ENCODE measurements at regions not wholly inside any gene's neighbourhood (a gene's known extent, or its start where the extent isn't known, plus 50 kb on each side); places are given as distances from the start of the nearest gene placed in this dataset.

DNA sequence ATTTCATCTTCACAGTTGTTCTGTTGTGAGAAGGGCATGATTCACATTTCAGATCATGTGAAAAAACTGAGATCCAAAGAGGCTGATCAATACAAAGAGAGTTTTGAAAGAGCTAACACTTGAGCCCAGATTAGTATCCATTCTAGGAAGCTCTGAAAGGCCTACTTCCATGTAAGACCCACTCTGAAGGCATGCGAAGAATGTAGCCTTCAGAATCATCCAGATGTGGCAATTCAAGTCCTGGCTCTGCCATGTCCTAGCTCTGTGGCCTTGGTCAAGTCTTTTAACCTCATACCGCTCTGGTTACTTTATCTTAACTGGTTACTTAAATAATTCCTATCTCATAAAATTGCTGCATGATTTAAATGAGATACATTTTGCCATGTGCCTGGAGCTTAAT lies 111.1 kb downstream of the FZD1 start:
- TF ChIP-seq POLR2A (IDR thresholded peaks at IDR 0.05) = no peak
- TF ChIP-seq, protein P1, sequence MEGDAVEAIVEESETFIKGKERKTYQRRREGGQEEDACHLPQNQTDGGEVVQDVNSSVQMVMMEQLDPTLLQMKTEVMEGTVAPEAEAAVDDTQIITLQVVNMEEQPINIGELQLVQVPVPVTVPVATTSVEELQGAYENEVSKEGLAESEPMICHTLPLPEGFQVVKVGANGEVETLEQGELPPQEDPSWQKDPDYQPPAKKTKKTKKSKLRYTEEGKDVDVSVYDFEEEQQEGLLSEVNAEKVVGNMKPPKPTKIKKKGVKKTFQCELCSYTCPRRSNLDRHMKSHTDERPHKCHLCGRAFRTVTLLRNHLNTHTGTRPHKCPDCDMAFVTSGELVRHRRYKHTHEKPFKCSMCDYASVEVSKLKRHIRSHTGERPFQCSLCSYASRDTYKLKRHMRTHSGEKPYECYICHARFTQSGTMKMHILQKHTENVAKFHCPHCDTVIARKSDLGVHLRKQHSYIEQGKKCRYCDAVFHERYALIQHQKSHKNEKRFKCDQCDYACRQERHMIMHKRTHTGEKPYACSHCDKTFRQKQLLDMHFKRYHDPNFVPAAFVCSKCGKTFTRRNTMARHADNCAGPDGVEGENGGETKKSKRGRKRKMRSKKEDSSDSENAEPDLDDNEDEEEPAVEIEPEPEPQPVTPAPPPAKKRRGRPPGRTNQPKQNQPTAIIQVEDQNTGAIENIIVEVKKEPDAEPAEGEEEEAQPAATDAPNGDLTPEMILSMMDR (IDR thresholded peaks at IDR 0.05 in 4 of 5, conservative IDR thresholded peaks at IDR 0.05 in 1 of 5) = no peak
- Histone ChIP-seq H3K27ac (no peak overlapping the region), H3K4me3 (no peak overlapping the region), H3K9me3 (no peaks in the 10 kb centered on the region), H3K27me3 (no peaks in the 10 kb centered on the region), H3K36me3 (no peaks in the 10 kb centered on the region), H3K4me1 (no peaks in the 10 kb centered on the region)
- in situ Hi-C loops (cut with MboI; ENCODE audit: low sequenced_read_pairs in 4 of 4) (no loop called here), intact Hi-C loops (cut with DNase I; ENCODE audit: low total_unique reads) (no loop called here)
- ATAC-seq = no peak
- no peak for DNase-seq

DNA sequence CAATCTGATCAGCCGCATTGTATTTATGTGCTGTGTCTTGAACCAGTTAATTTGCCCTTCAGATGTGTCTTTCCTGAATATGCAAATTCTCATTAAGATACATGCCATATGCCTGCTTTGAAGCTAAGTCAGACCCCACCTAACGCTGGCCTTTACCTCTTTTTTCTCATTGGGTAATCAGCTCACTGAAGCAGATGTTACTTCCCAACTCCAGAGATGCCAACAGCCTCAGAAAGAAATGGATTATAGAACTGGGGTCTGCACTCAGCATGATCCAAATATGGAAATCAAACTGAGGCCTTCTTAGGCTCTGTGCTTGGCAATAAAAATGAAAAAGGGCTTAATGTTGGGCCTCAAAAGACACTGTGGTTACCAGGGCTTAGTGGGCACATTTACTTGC lies 113.9 kb downstream of the FZD1 start:
- intact Hi-C loops (cut with DNase I; ENCODE audit: low total_unique reads) (no loop called here), in situ Hi-C loops (cut with MboI; ENCODE audit: low sequenced_read_pairs in 4 of 4) (no loop called here)
- Histone ChIP-seq H3K27me3 (no peaks in the 10 kb centered on the region), H3K4me1 (no peaks in the 10 kb centered on the region), H3K27ac (no peak overlapping the region), H3K4me3 (no peak overlapping the region), H3K36me3 (no peaks in the 10 kb centered on the region), H3K9me3 (no peaks in the 10 kb centered on the region)
- DNase-seq = no peak
- no peak for TF ChIP-seq POLR2A (IDR thresholded peaks at IDR 0.05)
- TF ChIP-seq, protein P1 (IDR thresholded peaks at IDR 0.05 in 4 of 5, conservative IDR thresholded peaks at IDR 0.05 in 1 of 5) = no peak
- ATAC-seq = no peak

DNA sequence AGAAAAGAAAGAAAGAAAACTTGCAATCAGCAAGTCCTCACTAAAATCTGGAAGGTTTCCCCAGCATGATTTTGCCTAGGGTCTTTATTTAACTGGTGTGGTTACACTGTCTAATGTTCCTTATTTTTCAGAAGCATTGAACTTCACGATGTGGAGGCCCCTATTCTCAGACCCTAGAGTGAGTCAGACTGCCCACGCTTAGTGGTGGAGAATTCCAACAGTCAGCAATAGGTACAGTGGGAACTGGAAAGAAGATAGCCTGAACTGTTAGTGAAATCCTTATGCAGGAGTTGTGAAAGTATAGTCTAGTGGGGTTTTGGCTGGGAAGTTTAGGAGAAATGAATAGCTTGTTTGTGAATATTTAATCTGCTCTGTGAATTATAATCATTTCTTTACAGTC lies 115.0 kb downstream of the FZD1 start:
- no peaks in the 10 kb centered on the region for H3K36me3 ChIP-seq
- no peaks in the 10 kb centered on the region for H3K4me1 ChIP-seq
- intact Hi-C loops (cut with DNase I; ENCODE audit: low total_unique reads) (no loop called here), in situ Hi-C loops (cut with MboI; ENCODE audit: low sequenced_read_pairs in 4 of 4) (no loop called here)
- no peak for TF ChIP-seq POLR2A (IDR thresholded peaks at IDR 0.05)
- TF ChIP-seq, protein P1 (IDR thresholded peaks at IDR 0.05 in 4 of 5, conservative IDR thresholded peaks at IDR 0.05 in 1 of 5) = no peak
- H3K27me3 ChIP-seq = no peaks in the 10 kb centered on the region
- ATAC-seq (no peak), DNase-seq (no peak)
- no peak overlapping the region for H3K27ac ChIP-seq
- no peak overlapping the region for H3K4me3 ChIP-seq
- H3K9me3 ChIP-seq = no peaks in the 10 kb centered on the region

DNA sequence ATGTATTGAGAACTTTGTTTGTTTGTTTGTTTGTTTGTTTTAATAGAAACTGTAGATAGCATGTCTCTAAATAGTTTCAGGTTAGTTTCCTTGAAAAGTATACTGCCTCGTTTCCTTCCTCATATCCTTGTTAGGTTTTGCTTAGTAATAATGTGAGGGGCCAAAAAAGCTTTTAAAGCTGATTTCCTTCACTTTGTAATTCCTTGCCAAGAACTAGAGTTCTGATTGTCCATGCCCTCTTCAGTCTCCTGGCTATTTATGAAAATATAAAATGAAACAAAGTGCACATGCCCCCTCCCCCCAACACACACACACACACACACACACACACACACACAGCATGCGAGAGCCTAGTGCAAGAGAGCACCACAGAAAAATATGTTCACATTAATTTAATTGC lies 115.8 kb downstream of the FZD1 start:
- ATAC-seq = no peak
- Histone ChIP-seq H3K27me3 (no peaks in the 10 kb centered on the region), H3K4me3 (no peak overlapping the region), H3K36me3 (no peaks in the 10 kb centered on the region), H3K9me3 (no peaks in the 10 kb centered on the region), H3K27ac (no peak overlapping the region), H3K4me1 (no peaks in the 10 kb centered on the region)
- TF ChIP-seq, protein P1 (IDR thresholded peaks at IDR 0.05 in 4 of 5, conservative IDR thresholded peaks at IDR 0.05 in 1 of 5) = no peak
- TF ChIP-seq POLR2A (IDR thresholded peaks at IDR 0.05) = no peak
- intact Hi-C loops (cut with DNase I; ENCODE audit: low total_unique reads) = no loop called here
- in situ Hi-C loops (cut with MboI; ENCODE audit: low sequenced_read_pairs in 4 of 4) = no loop called here
- DNase-seq = no peak
